GM23338 (cell line): ENCODE measurements at regions not wholly inside any gene's neighbourhood (a gene's known extent, or its start where the extent isn't known, plus 50 kb on each side); places are given as distances from the start of the nearest gene placed in this dataset.

Source experiments
- ATAC-seq: fragments of 200-7000 bp; cut with Tn5 transposase; 3 replicates; pipeline ENCODE4 v1.9.1; 2020
- DNase-seq: peaks from one replicate; pipeline ENCODE4 v3.0.0-alpha.2; 2015; ENCODE audit warnings: low spot score
- H2AFZ ChIP-seq: fragments of 200-600 bp; sonication (generic); 2 replicates; pipeline ENCODE4 v1.8.0; 2016; ENCODE audit warnings: antibody characterized with exemption, mild to moderate bottlenecking, moderate library complexity
- H3F3A ChIP-seq: fragments of 200-600 bp; sonication (generic); replicated peaks from 2 replicates; pipeline ENCODE4 v1.8.0; 2017; ENCODE audit warnings: antibody characterized with exemption, mixed run types, low read depth
- H3K27ac ChIP-seq: fragments of 200-600 bp; sonication (generic); 2 replicates; pipeline ENCODE4 v1.6.1; 2016; ENCODE audit warnings: low read depth
- H3K27me3 ChIP-seq: fragments of 200-600 bp; sonication (generic); 2 replicates; pipeline ENCODE4 v1.8.0; 2016; ENCODE audit warnings: mild to moderate bottlenecking, mixed run types, moderate library complexity; ENCODE audit not compliant: insufficient read depth
- H3K36me3 ChIP-seq: fragments of 200-600 bp; sonication (generic); 2 replicates; pipeline ENCODE4 v1.8.0; 2016; ENCODE audit warnings: mild to moderate bottlenecking; ENCODE audit not compliant: insufficient read depth
- H3K4me1 ChIP-seq: fragments of 200-600 bp; sonication (generic); 2 replicates; pipeline ENCODE4 v1.8.0; 2016; ENCODE audit warnings: mild to moderate bottlenecking, moderate library complexity; ENCODE audit not compliant: insufficient read depth
- H3K4me2 ChIP-seq: fragments of 200-600 bp; sonication (generic); 2 replicates; pipeline ENCODE4 v1.7.1; 2017; ENCODE audit warnings: mixed run types
- H3K4me3 ChIP-seq: fragments of 200-600 bp; sonication (generic); 2 replicates; pipeline ENCODE4 v1.6.1; 2016; ENCODE audit warnings: mixed run types
- H3K79me2 ChIP-seq: fragments of 200-600 bp; sonication (generic); replicated peaks from 2 replicates; pipeline ENCODE4 v1.8.0; 2017; ENCODE audit warnings: mild to moderate bottlenecking; ENCODE audit not compliant: insufficient read depth
- H3K9me2 ChIP-seq: fragments of 200-600 bp; sonication (generic); 2 replicates; pipeline ENCODE4 v1.8.0; 2017; ENCODE audit not compliant: insufficient read depth
- H4K20me1 ChIP-seq: fragments of 200-600 bp; sonication (generic); replicated peaks from 2 replicates; pipeline ENCODE4 v1.8.0; 2017; ENCODE audit warnings: mild to moderate bottlenecking; ENCODE audit not compliant: insufficient read depth
- H3K27ac Mint-ChIP-seq: 2 replicates; pipeline ENCODE4 v1.8.0; 2020; ENCODE audit warnings: inconsistent platforms, mild to moderate bottlenecking, moderate library complexity, mixed read lengths
- H3K27me3 Mint-ChIP-seq: 3 replicates; pipeline ENCODE4 v1.8.0; 2022; ENCODE audit warnings: low read depth, mild to moderate bottlenecking, moderate library complexity, mixed read lengths, inconsistent platforms; ENCODE audit not compliant: insufficient read depth, poor library complexity
- H3K36me3 Mint-ChIP-seq: 3 replicates; pipeline ENCODE4 v1.8.0; 2021; ENCODE audit warnings: low read depth, mild to moderate bottlenecking, inconsistent platforms, moderate library complexity, mixed read lengths
- H3K4me1 Mint-ChIP-seq: 3 replicates; pipeline ENCODE4 v1.8.0; 2020; ENCODE audit warnings: mild to moderate bottlenecking, inconsistent platforms, mixed read lengths
- H3K4me3 Mint-ChIP-seq: 3 replicates; pipeline ENCODE4 v1.8.0; 2021; ENCODE audit warnings: moderate library complexity, mild to moderate bottlenecking, inconsistent platforms, mixed read lengths
- H3K9me3 Mint-ChIP-seq: 3 replicates; pipeline ENCODE4 v1.8.0; 2020; ENCODE audit warnings: moderate library complexity, mild to moderate bottlenecking, inconsistent platforms, mixed read lengths
- CREB1 ChIP-seq: fragments of 250-450 bp; sonication (Bioruptor Pico); IDR thresholded peaks from 2 replicates; pipeline ENCODE4 v1.5.0; 2020; ENCODE audit warnings: low read depth, mild to moderate bottlenecking, moderate library complexity
- CTCF ChIP-seq, 2 experiments: fragments of 200-600 bp in 1 of 2; sonication (generic) in 1 of 2; conservative IDR thresholded peaks; 2 replicates each; pipeline versions ENCODE4 v1.5.1 to v1.6.1; 2016 to 2017; ENCODE audit warnings: antibody characterized with exemption in 2 of 2, low read depth in 2 of 2, mild to moderate bottlenecking in 2 of 2, moderate library complexity in 1 of 2
- EZH2 ChIP-seq: fragments of 200-600 bp; sonication (generic); IDR thresholded peaks from one replicate; pipeline ENCODE4 v1.8.0; 2017; ENCODE audit warnings: antibody characterized with exemption, mild to moderate bottlenecking, low read depth; ENCODE audit not compliant: unreplicated experiment
- EZH2phosphoT487 ChIP-seq: fragments of 200-600 bp; sonication (generic); IDR thresholded peaks from one replicate; pipeline ENCODE4 v1.8.1; 2018; ENCODE audit warnings: antibody characterized with exemption; ENCODE audit not compliant: unreplicated experiment
- JUNB ChIP-seq: IDR thresholded peaks from one replicate; pipeline ENCODE4 v1.6.1; 2016; ENCODE audit warnings: antibody characterized with exemption; ENCODE audit not compliant: unreplicated experiment
- NANOG ChIP-seq: IDR thresholded peaks from 2 replicates; pipeline ENCODE4 v1.6.1; 2016; ENCODE audit warnings: antibody characterized with exemption, borderline replicate concordance
- POLR2AphosphoS5 ChIP-seq: IDR thresholded peaks from 2 replicates; pipeline ENCODE4 v1.6.1; 2016; ENCODE audit warnings: antibody characterized with exemption, low read depth
- STAT1 ChIP-seq: IDR thresholded peaks from one replicate; pipeline ENCODE4 v1.6.1; 2016; ENCODE audit warnings: antibody characterized with exemption; ENCODE audit not compliant: unreplicated experiment
- ZNF114 ChIP-seq: fragments of 250-450 bp; sonication (Bioruptor Pico); IDR thresholded peaks from 2 replicates; pipeline ENCODE4 v1.5.0; 2020; ENCODE audit warnings: mild to moderate bottlenecking, moderate library complexity
- ZNF331 ChIP-seq: fragments of 250-450 bp; sonication (Bioruptor Pico); IDR thresholded peaks from 2 replicates; pipeline ENCODE4 v1.5.0; 2020; ENCODE audit warnings: low read depth, mild to moderate bottlenecking, moderate library complexity
- TF ChIP-seq, protein P1 (sequence below): IDR thresholded peaks from one replicate; pipeline ENCODE4 v1.6.1; 2018; ENCODE audit warnings: antibody characterized with exemption; ENCODE audit not compliant: unreplicated experiment

DNA sequence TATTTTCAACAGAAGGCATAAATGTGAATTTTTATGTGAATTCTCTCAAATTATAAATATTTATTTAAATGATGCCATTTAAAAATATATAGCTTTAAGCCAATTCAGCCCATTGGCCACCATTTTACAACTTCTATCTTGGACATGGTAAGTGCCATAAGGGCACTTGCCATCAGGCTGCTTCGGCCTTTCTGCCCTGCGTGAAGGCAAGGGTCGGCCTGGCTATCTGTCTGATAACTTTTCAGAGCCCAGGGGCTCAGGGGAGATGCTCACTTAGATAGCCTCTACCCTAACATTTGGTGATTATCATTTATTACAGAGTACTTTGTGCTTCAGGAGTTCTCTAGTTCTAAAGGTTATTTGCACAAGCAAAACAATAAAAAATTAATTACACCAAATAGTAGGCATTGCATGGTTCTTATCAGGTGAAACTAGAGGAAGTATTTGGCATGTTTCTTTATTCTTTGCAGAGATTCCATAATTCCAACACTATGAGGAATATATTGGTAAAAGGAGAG lies 62.4 kb upstream of the MBNL1 start:
- no peak overlapping the region for H3K27ac Mint-ChIP-seq
- no peaks in the 10 kb centered on the region for H3K36me3 Mint-ChIP-seq
- ATAC-seq, result no peak
- Histone ChIP-seq H3K9me2 (no peaks in the 10 kb centered on the region), H3K27ac (no peak overlapping the region), H3F3A (no peaks in the 10 kb centered on the region), H3K27me3 (no peaks in the 10 kb centered on the region), H3K4me1 (peaks cover 8% of the 10 kb centered on the region; the same call in 1 of the 2 replicates), H3K4me2 (no peak overlapping the region), H3K4me3 (no peak overlapping the region), H4K20me1 (no peaks in the 10 kb centered on the region), H2AFZ (no peak overlapping the region), H3K79me2 (no peaks in the 10 kb centered on the region), H3K36me3 (no peaks in the 10 kb centered on the region)
- no peaks in the 10 kb centered on the region for H3K9me3 Mint-ChIP-seq
- TF ChIP-seq STAT1 (no peak), EZH2phosphoT487 (no peak), ZNF114 (no peak), POLR2AphosphoS5 (no peak), NANOG (no peak)
- peaks cover 18% of the 10 kb centered on the region for H3K4me1 Mint-ChIP-seq
- no peak for DNase-seq
- H3K27me3 Mint-ChIP-seq, result no peaks in the 10 kb centered on the region
- H3K4me3 Mint-ChIP-seq, result no peak overlapping the region

GRCh38 chr3:152208439-152208838 lies 60.3 kb upstream of the MBNL1 start:
- Histone ChIP-seq H2AFZ (no peak overlapping the region), H4K20me1 (no peaks in the 10 kb centered on the region), H3K27me3 (no peaks in the 10 kb centered on the region), H3K79me2 (no peaks in the 10 kb centered on the region), H3K4me3 (no peak overlapping the region), H3K36me3 (no peaks in the 10 kb centered on the region), H3F3A (no peaks in the 10 kb centered on the region), H3K27ac (no peak overlapping the region), H3K9me2 (no peaks in the 10 kb centered on the region), H3K4me1 (peaks cover 8% of the 10 kb centered on the region; the same call in 1 of the 2 replicates), H3K4me2 (no peak overlapping the region)
- ATAC-seq (no peak), DNase-seq (no peak)
- Mint-ChIP-seq H3K27me3 (no peaks in the 10 kb centered on the region), H3K4me1 (peaks cover 19% of the 10 kb centered on the region), H3K27ac (no peak overlapping the region), H3K36me3 (no peaks in the 10 kb centered on the region), H3K9me3 (no peaks in the 10 kb centered on the region), H3K4me3 (no peak overlapping the region)
- TF ChIP-seq, protein P1, sequence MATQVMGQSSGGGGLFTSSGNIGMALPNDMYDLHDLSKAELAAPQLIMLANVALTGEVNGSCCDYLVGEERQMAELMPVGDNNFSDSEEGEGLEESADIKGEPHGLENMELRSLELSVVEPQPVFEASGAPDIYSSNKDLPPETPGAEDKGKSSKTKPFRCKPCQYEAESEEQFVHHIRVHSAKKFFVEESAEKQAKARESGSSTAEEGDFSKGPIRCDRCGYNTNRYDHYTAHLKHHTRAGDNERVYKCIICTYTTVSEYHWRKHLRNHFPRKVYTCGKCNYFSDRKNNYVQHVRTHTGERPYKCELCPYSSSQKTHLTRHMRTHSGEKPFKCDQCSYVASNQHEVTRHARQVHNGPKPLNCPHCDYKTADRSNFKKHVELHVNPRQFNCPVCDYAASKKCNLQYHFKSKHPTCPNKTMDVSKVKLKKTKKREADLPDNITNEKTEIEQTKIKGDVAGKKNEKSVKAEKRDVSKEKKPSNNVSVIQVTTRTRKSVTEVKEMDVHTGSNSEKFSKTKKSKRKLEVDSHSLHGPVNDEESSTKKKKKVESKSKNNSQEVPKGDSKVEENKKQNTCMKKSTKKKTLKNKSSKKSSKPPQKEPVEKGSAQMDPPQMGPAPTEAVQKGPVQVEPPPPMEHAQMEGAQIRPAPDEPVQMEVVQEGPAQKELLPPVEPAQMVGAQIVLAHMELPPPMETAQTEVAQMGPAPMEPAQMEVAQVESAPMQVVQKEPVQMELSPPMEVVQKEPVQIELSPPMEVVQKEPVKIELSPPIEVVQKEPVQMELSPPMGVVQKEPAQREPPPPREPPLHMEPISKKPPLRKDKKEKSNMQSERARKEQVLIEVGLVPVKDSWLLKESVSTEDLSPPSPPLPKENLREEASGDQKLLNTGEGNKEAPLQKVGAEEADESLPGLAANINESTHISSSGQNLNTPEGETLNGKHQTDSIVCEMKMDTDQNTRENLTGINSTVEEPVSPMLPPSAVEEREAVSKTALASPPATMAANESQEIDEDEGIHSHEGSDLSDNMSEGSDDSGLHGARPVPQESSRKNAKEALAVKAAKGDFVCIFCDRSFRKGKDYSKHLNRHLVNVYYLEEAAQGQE, result no peak
- TF ChIP-seq NANOG, result no peak
- no peak for TF ChIP-seq EZH2phosphoT487
- no peak for TF ChIP-seq STAT1

DNA sequence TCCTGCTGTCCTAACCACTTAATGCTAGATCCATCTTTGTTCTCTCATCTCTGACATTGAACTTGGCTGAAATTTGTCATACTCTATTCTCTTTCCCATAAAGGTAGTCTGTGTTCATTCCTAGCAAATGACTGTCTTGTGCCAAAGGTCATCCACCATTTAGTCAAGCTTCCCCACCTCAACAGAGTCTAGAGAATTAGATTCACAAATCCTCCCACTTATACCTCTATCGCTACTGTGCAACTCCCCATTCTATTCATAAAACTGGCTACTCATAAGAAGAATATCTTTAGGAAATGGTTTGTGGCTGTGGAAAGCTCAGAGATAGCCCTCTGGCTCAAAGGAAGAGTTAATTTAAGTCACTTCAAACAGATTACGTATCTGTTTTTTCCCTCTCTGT lies 59.7 kb upstream of the MBNL1 start:
- Histone ChIP-seq H3K4me1 (peaks cover 8% of the 10 kb centered on the region; the same call in 1 of the 2 replicates), H3K27me3 (no peaks in the 10 kb centered on the region), H3K4me2 (no peak overlapping the region), H3F3A (no peaks in the 10 kb centered on the region), H4K20me1 (no peaks in the 10 kb centered on the region), H2AFZ (no peak overlapping the region), H3K9me2 (no peaks in the 10 kb centered on the region), H3K36me3 (no peaks in the 10 kb centered on the region), H3K79me2 (no peaks in the 10 kb centered on the region), H3K27ac (no peak overlapping the region), H3K4me3 (no peak overlapping the region)
- ATAC-seq (no peak), DNase-seq (no peak)
- TF ChIP-seq ZNF331 (no peak), POLR2AphosphoS5 (no peak), CTCF (conservative IDR thresholded peaks at IDR 0.05; ENCODE audit: low read depth in 2 of 2) (no peak), NANOG (no peak), JUNB (no peak), CREB1 (CRISPR knock-in tag) (no peak), EZH2 (no peak)
- TF ChIP-seq, protein P1, result no peak
- Mint-ChIP-seq H3K4me3 (no peak overlapping the region), H3K36me3 (no peaks in the 10 kb centered on the region), H3K27ac (no peak overlapping the region), H3K27me3 (no peaks in the 10 kb centered on the region), H3K4me1 (peaks cover 18% of the 10 kb centered on the region), H3K9me3 (no peaks in the 10 kb centered on the region)
